ENCODE measurements at regions not wholly inside any gene's neighbourhood (a gene's known extent, or its start where the extent isn't known, plus 50 kb on each side); places are given as distances from the start of the nearest gene placed in this dataset.

DNA sequence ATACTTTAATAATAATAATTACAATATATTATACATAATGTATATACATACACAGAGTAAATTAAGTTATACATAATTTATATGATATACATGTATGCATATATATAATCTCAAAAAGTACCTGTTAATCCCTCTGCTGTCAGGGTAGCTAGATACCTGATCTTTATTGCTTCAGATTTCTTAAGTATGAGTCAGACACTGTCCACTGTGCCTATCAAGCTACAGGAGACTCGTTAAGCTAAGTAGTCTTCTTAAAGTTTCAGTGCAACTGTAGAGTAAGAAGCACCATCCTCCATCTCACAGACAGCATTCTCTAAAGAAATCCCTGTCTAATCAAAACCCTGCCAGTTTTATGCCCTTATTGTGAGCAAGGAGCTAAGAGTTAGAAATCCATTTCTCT, 428.7 kb downstream of the RERGL start:
- Histone ChIP-seq H3K36me3 (no peaks in the 10 kb centered on the region), H3K4me1 (ENCODE audit: control insufficient read depth in 1 of 2, low read depth in 2 of 2) (no peaks in the 10 kb centered on the region), H3K9me3 (no peaks in the 10 kb centered on the region), H3K27me3 (replicated peaks; ENCODE audit: insufficient read depth) (no peaks in the 10 kb centered on the region), H3K4me3 (no peak overlapping the region), H3K27ac (no peak overlapping the region)
- TF ChIP-seq, protein P1, sequence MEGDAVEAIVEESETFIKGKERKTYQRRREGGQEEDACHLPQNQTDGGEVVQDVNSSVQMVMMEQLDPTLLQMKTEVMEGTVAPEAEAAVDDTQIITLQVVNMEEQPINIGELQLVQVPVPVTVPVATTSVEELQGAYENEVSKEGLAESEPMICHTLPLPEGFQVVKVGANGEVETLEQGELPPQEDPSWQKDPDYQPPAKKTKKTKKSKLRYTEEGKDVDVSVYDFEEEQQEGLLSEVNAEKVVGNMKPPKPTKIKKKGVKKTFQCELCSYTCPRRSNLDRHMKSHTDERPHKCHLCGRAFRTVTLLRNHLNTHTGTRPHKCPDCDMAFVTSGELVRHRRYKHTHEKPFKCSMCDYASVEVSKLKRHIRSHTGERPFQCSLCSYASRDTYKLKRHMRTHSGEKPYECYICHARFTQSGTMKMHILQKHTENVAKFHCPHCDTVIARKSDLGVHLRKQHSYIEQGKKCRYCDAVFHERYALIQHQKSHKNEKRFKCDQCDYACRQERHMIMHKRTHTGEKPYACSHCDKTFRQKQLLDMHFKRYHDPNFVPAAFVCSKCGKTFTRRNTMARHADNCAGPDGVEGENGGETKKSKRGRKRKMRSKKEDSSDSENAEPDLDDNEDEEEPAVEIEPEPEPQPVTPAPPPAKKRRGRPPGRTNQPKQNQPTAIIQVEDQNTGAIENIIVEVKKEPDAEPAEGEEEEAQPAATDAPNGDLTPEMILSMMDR (IDR thresholded peaks at IDR 0.05), result no peak
- no peak for ATAC-seq (ENCODE audit: insufficient number of reproducible peaks, low FRiP score, low read depth)
- no peak for DNase-seq (ENCODE audit: low spot score)

DNA sequence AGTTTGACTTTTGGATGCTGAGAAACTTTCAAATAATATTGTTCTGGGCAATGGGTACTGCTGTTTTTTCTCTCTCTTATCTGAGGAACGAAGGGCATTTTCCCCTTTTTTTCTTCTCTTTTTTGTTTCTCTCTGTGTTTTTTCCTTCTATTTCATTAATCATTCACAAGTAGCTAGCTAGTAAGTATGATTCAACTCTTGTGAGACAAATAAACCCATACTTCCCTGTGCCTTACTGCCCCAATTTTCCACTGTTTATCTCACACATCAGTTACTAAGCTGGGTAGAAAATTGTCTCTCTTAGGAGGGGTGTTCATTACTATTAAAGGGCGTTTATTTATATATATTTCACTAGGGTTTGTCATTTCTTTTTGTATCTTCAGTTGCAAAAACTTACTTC, 437.6 kb downstream of the RERGL start:
- TF ChIP-seq, protein P1 (IDR thresholded peaks at IDR 0.05), result no peak
- no peaks in the 10 kb centered on the region for H3K27me3 ChIP-seq (replicated peaks; ENCODE audit: insufficient read depth)
- no peaks in the 10 kb centered on the region for H3K36me3 ChIP-seq
- peaks cover 5 to 14% of the 10 kb centered on the region in 2 donors for H3K4me1 ChIP-seq (ENCODE audit: control insufficient read depth in 1 of 2, low read depth in 2 of 2)
- no peak overlapping the region for H3K27ac ChIP-seq
- DNase-seq (ENCODE audit: low spot score), result no peak
- H3K4me3 ChIP-seq, result no peak overlapping the region
- no peak for ATAC-seq (ENCODE audit: insufficient number of reproducible peaks, low FRiP score, low read depth)
- H3K9me3 ChIP-seq, result no peaks in the 10 kb centered on the region

DNA sequence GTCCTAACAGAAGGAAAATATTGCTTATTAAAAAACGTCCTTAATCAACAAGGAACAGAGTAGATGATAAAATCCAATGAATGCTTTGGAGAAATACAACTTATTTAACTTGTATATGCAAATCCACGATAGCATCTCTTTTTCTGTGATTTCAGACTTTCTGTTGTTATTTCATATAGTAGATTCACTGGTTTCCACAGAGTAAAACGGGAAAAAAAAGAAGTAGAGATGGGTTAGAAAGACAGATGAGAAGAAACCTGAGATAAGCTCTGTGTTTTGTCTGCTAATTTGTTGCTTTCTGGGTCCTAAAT, 447.7 kb downstream of the RERGL start:
- no peaks in the 10 kb centered on the region for H3K27me3 ChIP-seq (replicated peaks; ENCODE audit: insufficient read depth)
- DNase-seq (ENCODE audit: low spot score) (no peak), ATAC-seq (ENCODE audit: insufficient number of reproducible peaks, low FRiP score, low read depth) (no peak)
- H3K4me3 ChIP-seq, result peak overlapping the region; percentile 63
- no peaks in the 10 kb centered on the region for H3K4me1 ChIP-seq (ENCODE audit: control insufficient read depth in 1 of 2, low read depth in 2 of 2)
- TF ChIP-seq, protein P1 (IDR thresholded peaks at IDR 0.05), result no peak
- H3K36me3 ChIP-seq, result no peaks in the 10 kb centered on the region
- no peaks in the 10 kb centered on the region for H3K9me3 ChIP-seq
- no peak overlapping the region for H3K27ac ChIP-seq

DNA sequence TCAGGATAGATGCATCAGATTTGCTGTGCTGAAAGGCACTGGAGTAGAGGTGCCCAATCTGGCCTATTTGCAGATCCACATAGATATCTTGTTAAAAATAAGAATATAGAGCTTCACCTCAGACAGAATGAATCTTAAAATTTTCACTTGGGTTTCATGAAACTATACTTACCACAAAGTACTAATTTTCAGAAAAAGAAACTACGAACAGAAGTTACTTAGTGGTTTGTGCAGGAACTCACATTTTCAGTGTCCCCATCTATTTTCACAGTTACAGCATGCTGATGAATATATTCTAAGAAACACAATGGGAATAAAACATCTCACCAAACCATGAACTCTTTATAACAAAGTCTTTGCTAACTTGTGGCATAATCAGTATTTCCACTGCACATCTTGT, 449.4 kb downstream of the RERGL start:
- TF ChIP-seq, protein P1 (IDR thresholded peaks at IDR 0.05), result no peak
- Histone ChIP-seq H3K4me1 (ENCODE audit: control insufficient read depth in 1 of 2, low read depth in 2 of 2) (no peaks in the 10 kb centered on the region), H3K27ac (no peak overlapping the region), H3K27me3 (replicated peaks; ENCODE audit: insufficient read depth) (no peaks in the 10 kb centered on the region), H3K9me3 (no peaks in the 10 kb centered on the region), H3K4me3 (no peak overlapping the region), H3K36me3 (no peaks in the 10 kb centered on the region)
- DNase-seq (ENCODE audit: low spot score) (no peak), ATAC-seq (ENCODE audit: insufficient number of reproducible peaks, low FRiP score, low read depth) (no peak)

DNA sequence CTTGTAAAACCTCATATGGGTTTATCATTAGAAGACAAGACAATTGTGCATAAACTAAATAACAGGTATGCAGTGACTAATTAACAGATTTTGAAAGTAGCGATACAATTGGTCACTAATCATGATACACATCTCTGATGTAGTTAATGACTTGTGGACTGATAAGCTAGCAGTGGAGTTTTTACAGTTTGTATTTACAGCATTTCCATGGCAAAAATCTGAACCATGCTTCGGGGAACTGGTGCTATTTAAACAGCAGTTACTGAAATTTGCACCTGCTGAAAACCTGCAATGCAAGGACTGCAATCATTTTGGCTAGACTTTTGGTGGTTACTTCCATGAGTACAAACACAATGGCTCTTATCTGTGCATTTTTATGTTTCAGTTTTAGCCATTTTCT, 471.2 kb downstream of the RERGL start:
- TF ChIP-seq, protein P1 (IDR thresholded peaks at IDR 0.05), result no peak

More for the DNA sequence above, 471.2 kb downstream of the RERGL start:
- Histone ChIP-seq H3K9me3 (no peaks in the 10 kb centered on the region), H3K27ac (no peak overlapping the region), H3K27me3 (replicated peaks; ENCODE audit: insufficient read depth) (no peaks in the 10 kb centered on the region), H3K36me3 (no peaks in the 10 kb centered on the region), H3K4me1 (ENCODE audit: control insufficient read depth in 1 of 2, low read depth in 2 of 2) (no peaks in the 10 kb centered on the region), H3K4me3 (no peak overlapping the region)
- ATAC-seq (ENCODE audit: insufficient number of reproducible peaks, low FRiP score, low read depth) (no peak), DNase-seq (ENCODE audit: low spot score) (no peak)
